ENCODE measurements at regions not wholly inside any gene's neighbourhood (a gene's known extent, or its start where the extent isn't known, plus 50 kb on each side); places are given as distances from the start of the nearest gene placed in this dataset.

DNA sequence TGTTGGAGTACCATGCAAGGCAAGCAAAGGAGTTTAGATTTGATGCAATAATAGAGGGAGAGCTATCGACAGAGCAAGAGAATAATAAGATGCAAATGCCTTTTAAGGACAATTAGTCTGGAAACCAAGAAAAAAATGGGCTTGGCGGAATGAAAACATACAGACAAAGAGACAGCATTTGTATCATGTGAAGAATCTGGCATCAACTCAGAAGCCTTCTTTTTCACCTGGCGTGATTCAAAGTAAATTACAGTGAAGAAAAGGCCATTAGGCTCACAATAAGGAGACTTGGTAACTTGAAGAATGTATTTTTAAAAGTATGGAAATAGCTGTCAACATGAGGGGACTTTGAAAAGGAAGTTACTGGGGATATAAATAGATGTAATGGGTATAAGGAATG lies 521.2 kb upstream of the GOLIM4 start:
- Histone ChIP-seq H3K36me3 (ENCODE audit: control insufficient read depth in 4 of 4, insufficient read depth in 4 of 4, low read length in 3 of 4) (no peaks in the 10 kb centered on the region), H3K4me3 (ENCODE audit: control insufficient read depth in 1 of 7, extremely low read depth in 1 of 7, insufficient read depth in 4 of 7, low read depth in 2 of 7, low read length in 6 of 7) (no peak overlapping the region), H3K27me3 (replicated peaks in 2 of 5; ENCODE audit: control insufficient read depth in 4 of 5, insufficient read depth in 5 of 5, low read length in 4 of 5) (no peaks in the 10 kb centered on the region), H3K27ac (ENCODE audit: insufficient read depth in 1 of 2, low read depth in 1 of 2, low read length in 2 of 2, poor library complexity in 1 of 2, severe bottlenecking in 2 of 2) (no peak overlapping the region), H3K4me1 (ENCODE audit: control extremely low read depth in 1 of 4, control insufficient read depth in 4 of 4, insufficient read depth in 4 of 4, low read length in 3 of 4) (peaks cover 27 to 77% (median 44%) of the 10 kb centered on the region in 4 experiments), H3K9me3 (ENCODE audit: control extremely low read depth in 1 of 5, control insufficient read depth in 4 of 5, insufficient read depth in 2 of 5, low read depth in 1 of 5, low read length in 4 of 5) (no peaks in the 10 kb centered on the region)
- ChIA-PET POLR2A (no interaction called here), CTCF (interaction anchor here (1.4 kb wide), 1 partner anchor 13 kb away, joined by 3 read pairs; no protein-coding TSS in a partner anchor)
- no peak for DNase-seq
- WGBS (ENCODE audit: insufficient coverage): 85% methylated on average over 3 of the region's 3 CpGs

DNA sequence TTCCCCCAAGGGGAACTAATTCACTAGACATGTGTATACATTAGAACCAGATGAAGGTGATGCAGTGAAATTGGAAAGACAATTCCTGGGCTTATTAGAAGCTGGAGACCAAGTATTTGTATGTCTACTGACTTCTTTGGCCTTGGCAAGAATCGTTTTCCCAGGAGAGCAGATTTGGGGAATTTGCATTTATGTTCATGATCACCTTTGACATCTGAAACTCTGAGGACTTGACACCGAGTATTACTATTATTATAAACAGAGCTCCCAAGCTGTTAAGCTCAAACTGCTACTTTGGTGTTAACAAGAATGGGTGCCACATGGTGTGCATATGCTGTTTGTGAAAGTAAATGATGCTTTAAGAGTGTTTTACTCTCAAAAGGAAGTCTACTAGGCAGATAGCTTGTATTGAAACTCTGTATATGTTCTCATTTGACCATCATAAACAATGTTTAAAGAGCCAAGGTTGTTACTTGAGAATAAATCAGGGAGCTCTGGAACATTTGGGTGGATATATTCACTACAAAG lies 519.8 kb upstream of the GOLIM4 start:
- no CpG with 5 or more reads among the region's 2 CpGs for WGBS (ENCODE audit: insufficient coverage)
- ChIA-PET CTCF (interaction anchor here (0.9 to 1.7 kb wide), 7 partner anchors 10 to 566 kb away, joined by 3 to 6 read pairs (median 3); no protein-coding TSS in a partner anchor), POLR2A (no interaction called here)

DNA sequence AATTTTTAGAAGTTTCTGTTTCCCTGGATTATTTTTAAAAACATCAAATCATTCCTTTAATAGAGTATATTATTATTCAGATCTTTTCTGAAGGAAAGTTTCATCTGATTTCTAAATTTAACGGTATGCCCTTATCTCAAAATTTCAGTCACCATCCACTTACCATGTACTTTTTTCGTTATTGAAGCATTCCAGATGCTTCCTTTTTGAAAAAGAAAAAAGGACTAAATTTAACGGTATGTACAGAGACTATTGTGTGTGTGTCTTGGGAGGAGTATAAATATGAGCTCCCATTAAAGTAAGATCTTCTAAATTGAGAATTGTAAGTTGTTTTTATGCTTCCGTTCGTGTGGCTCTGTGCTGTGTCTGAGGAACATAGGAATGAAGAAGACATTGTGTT lies 517.4 kb upstream of the GOLIM4 start:
- H3K36me3 ChIP-seq (ENCODE audit: control insufficient read depth in 4 of 4, insufficient read depth in 4 of 4, low read length in 3 of 4): no peaks in the 10 kb centered on the region
- DNase-seq: peak; percentile 31 to 90 (median 79)
- peak overlapping the region in 5 of 7 experiments; percentile 19 to 60 (median 35) for H3K4me3 ChIP-seq (ENCODE audit: control insufficient read depth in 1 of 7, extremely low read depth in 1 of 7, insufficient read depth in 4 of 7, low read depth in 2 of 7, low read length in 6 of 7)
- H3K27me3 ChIP-seq (replicated peaks in 2 of 5; ENCODE audit: control insufficient read depth in 4 of 5, insufficient read depth in 5 of 5, low read length in 4 of 5): no peaks in the 10 kb centered on the region
- ChIA-PET CTCF (interaction anchor here (1.1 to 1.3 kb wide), 3 partner anchors 8 to 85 kb away, joined by 3 read pairs; no protein-coding TSS in a partner anchor), POLR2A (interaction anchor here (1.5 kb wide), 1 partner anchor 9 kb away, joined by 4 read pairs; no protein-coding TSS in a partner anchor)
- no peaks in the 10 kb centered on the region for H3K9me3 ChIP-seq (ENCODE audit: control extremely low read depth in 1 of 5, control insufficient read depth in 4 of 5, insufficient read depth in 2 of 5, low read depth in 1 of 5, low read length in 4 of 5)
- peaks cover 24 to 72% (median 36%) of the 10 kb centered on the region in 4 experiments for H3K4me1 ChIP-seq (ENCODE audit: control extremely low read depth in 1 of 4, control insufficient read depth in 4 of 4, insufficient read depth in 4 of 4, low read length in 3 of 4)
- peak overlapping the region; percentile 48 to 76 for H3K27ac ChIP-seq (ENCODE audit: insufficient read depth in 1 of 2, low read depth in 1 of 2, low read length in 2 of 2, poor library complexity in 1 of 2, severe bottlenecking in 2 of 2)
- WGBS (ENCODE audit: insufficient coverage): 0% methylated on average over 3 of the region's 5 CpGs

More for the DNA sequence above, 519.8 kb upstream of the GOLIM4 start:
- no peaks in the 10 kb centered on the region for H3K36me3 ChIP-seq (ENCODE audit: control insufficient read depth in 4 of 4, insufficient read depth in 4 of 4, low read length in 3 of 4)
- no peak for DNase-seq
- peaks cover 27 to 89% (median 45%) of the 10 kb centered on the region in 4 experiments for H3K4me1 ChIP-seq (ENCODE audit: control extremely low read depth in 1 of 4, control insufficient read depth in 4 of 4, insufficient read depth in 4 of 4, low read length in 3 of 4)
- H3K27ac ChIP-seq (ENCODE audit: insufficient read depth in 1 of 2, low read depth in 1 of 2, low read length in 2 of 2, poor library complexity in 1 of 2, severe bottlenecking in 2 of 2): peak overlapping the region in 1 of 2 experiments; percentile 38
- H3K9me3 ChIP-seq (ENCODE audit: control extremely low read depth in 1 of 5, control insufficient read depth in 4 of 5, insufficient read depth in 2 of 5, low read depth in 1 of 5, low read length in 4 of 5): no peaks in the 10 kb centered on the region
- H3K4me3 ChIP-seq (ENCODE audit: control insufficient read depth in 1 of 7, extremely low read depth in 1 of 7, insufficient read depth in 4 of 7, low read depth in 2 of 7, low read length in 6 of 7): no peak overlapping the region
- no peaks in the 10 kb centered on the region for H3K27me3 ChIP-seq (replicated peaks in 2 of 5; ENCODE audit: control insufficient read depth in 4 of 5, insufficient read depth in 5 of 5, low read length in 4 of 5)

DNA sequence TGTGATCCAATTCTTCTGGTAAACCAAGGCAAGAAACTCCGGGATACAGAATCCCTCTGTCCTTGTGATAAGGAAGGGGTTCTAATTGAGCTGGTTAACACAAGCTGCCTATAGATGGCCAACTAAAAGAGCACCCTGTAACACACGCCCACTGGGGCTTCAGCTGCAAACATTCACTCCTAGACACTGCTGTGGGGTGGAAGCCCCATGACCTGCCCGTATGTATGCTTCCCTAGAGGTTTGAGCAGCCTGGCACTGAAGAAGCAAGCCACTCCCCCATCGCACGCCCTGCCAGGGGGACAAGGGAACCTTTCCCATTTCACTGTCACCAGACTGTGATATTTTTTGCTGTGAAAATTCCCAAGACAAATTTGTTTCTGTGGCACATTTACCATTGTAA lies 516.9 kb upstream of the GOLIM4 start:
- ChIA-PET CTCF (interaction anchor here (1.1 to 1.4 kb wide), 5 partner anchors 8 to 85 kb away, joined by 3 read pairs; no protein-coding TSS in a partner anchor), POLR2A (interaction anchor here (0.9 to 1.5 kb wide), 2 partner anchors 9 to 15 kb away, joined by 4 read pairs; no protein-coding TSS in a partner anchor)
- H3K27me3 ChIP-seq (replicated peaks in 2 of 5; ENCODE audit: control insufficient read depth in 4 of 5, insufficient read depth in 5 of 5, low read length in 4 of 5): no peaks in the 10 kb centered on the region
- 36% methylated on average over 2 of the region's 5 CpGs for WGBS (ENCODE audit: insufficient coverage)
- peaks cover 19 to 67% (median 32%) of the 10 kb centered on the region in 4 experiments for H3K4me1 ChIP-seq (ENCODE audit: control extremely low read depth in 1 of 4, control insufficient read depth in 4 of 4, insufficient read depth in 4 of 4, low read length in 3 of 4)
- peak overlapping the region in 5 of 7 experiments; percentile 19 to 60 (median 35) for H3K4me3 ChIP-seq (ENCODE audit: control insufficient read depth in 1 of 7, extremely low read depth in 1 of 7, insufficient read depth in 4 of 7, low read depth in 2 of 7, low read length in 6 of 7)
- H3K27ac ChIP-seq (ENCODE audit: insufficient read depth in 1 of 2, low read depth in 1 of 2, low read length in 2 of 2, poor library complexity in 1 of 2, severe bottlenecking in 2 of 2): peak overlapping the region; percentile 48 to 76
- H3K9me3 ChIP-seq (ENCODE audit: control extremely low read depth in 1 of 5, control insufficient read depth in 4 of 5, insufficient read depth in 2 of 5, low read depth in 1 of 5, low read length in 4 of 5): no peaks in the 10 kb centered on the region
- H3K36me3 ChIP-seq (ENCODE audit: control insufficient read depth in 4 of 4, insufficient read depth in 4 of 4, low read length in 3 of 4): no peaks in the 10 kb centered on the region
- DNase-seq: peak in 2 of 3 donors; percentile 41 to 70

DNA sequence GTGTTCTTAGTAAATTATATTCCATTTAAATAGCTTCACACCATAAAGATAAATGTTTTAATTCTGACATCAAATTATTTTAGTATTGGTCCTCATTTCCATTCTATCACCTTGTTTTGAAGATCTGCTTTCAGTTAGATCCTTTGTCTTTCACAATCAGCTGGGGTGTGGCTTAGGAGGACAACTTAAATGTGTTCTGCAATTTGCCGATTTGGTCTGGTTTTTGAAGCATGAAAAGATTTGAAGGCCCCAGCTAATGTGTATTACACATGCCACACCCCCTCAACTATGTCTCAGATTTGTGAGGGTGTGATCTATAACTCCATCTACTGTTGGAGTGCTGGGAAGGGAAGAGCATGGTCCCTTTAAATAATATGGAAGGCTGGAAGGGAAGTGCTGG lies 516.1 kb upstream of the GOLIM4 start:
- H3K36me3 ChIP-seq (ENCODE audit: control insufficient read depth in 4 of 4, insufficient read depth in 4 of 4, low read length in 3 of 4): no peaks in the 10 kb centered on the region
- H3K27ac ChIP-seq (ENCODE audit: insufficient read depth in 1 of 2, low read depth in 1 of 2, low read length in 2 of 2, poor library complexity in 1 of 2, severe bottlenecking in 2 of 2): peak overlapping the region; percentile 48 to 76
- H3K9me3 ChIP-seq (ENCODE audit: control extremely low read depth in 1 of 5, control insufficient read depth in 4 of 5, insufficient read depth in 2 of 5, low read depth in 1 of 5, low read length in 4 of 5): no peaks in the 10 kb centered on the region
- CTCF ChIA-PET: interaction anchor here (1.1 to 1.4 kb wide), 2 partner anchors 9 to 15 kb away, joined by 3 read pairs; no protein-coding TSS in a partner anchor
- no CpG with 5 or more reads among the region's 1 CpG for WGBS (ENCODE audit: insufficient coverage)
- no peak overlapping the region for H3K4me3 ChIP-seq (ENCODE audit: control insufficient read depth in 1 of 7, extremely low read depth in 1 of 7, insufficient read depth in 4 of 7, low read depth in 2 of 7, low read length in 6 of 7)
- peak in 2 of 3 donors; percentile 65 to 79 for DNase-seq
- H3K4me1 ChIP-seq (ENCODE audit: control extremely low read depth in 1 of 4, control insufficient read depth in 4 of 4, insufficient read depth in 4 of 4, low read length in 3 of 4): peaks cover 18 to 59% (median 26%) of the 10 kb centered on the region in 4 experiments
- H3K27me3 ChIP-seq (replicated peaks in 2 of 5; ENCODE audit: control insufficient read depth in 4 of 5, insufficient read depth in 5 of 5, low read length in 4 of 5): no peaks in the 10 kb centered on the region
- POLR2A ChIA-PET: interaction anchor here (1.5 kb wide), 1 partner anchor 8 kb away, joined by 4 read pairs; no protein-coding TSS in a partner anchor

DNA sequence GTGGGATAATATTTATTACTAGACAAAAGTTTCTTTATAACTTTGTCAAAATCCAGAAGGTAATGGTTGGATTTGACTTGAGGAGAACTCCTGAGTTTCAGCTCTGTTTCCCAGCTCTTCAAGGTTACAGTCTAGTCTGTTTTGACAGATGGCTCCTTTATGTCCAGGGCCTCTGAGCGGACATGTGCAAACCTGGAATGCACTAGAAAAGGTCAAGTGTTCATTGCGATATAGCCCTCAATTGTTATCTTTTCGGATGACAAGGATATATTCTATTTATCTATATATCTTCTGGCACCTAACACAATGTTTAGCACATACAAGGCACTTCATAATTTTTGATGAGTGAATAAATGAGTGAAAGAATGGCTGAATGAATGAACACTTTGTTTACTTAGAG lies 513.2 kb upstream of the GOLIM4 start:
- CTCF ChIA-PET: interaction anchor here (1.2 to 1.5 kb wide), 2 partner anchors 10 to 14 kb away, joined by 4 read pairs; no protein-coding TSS in a partner anchor
- H3K4me1 ChIP-seq (ENCODE audit: control extremely low read depth in 1 of 4, control insufficient read depth in 4 of 4, insufficient read depth in 4 of 4, low read length in 3 of 4): peaks cover 8 to 37% (median 12%) of the 10 kb centered on the region in 4 experiments
- H3K27me3 ChIP-seq (replicated peaks in 2 of 5; ENCODE audit: control insufficient read depth in 4 of 5, insufficient read depth in 5 of 5, low read length in 4 of 5): no peaks in the 10 kb centered on the region
- no peak overlapping the region for H3K27ac ChIP-seq (ENCODE audit: insufficient read depth in 1 of 2, low read depth in 1 of 2, low read length in 2 of 2, poor library complexity in 1 of 2, severe bottlenecking in 2 of 2)
- WGBS (ENCODE audit: insufficient coverage): 100% methylated on average over 1 of the region's 3 CpGs
- no peak overlapping the region for H3K4me3 ChIP-seq (ENCODE audit: control insufficient read depth in 1 of 7, extremely low read depth in 1 of 7, insufficient read depth in 4 of 7, low read depth in 2 of 7, low read length in 6 of 7)
- no peaks in the 10 kb centered on the region for H3K36me3 ChIP-seq (ENCODE audit: control insufficient read depth in 4 of 4, insufficient read depth in 4 of 4, low read length in 3 of 4)
- DNase-seq: no peak
- POLR2A ChIA-PET: no interaction called here
- no peaks in the 10 kb centered on the region for H3K9me3 ChIP-seq (ENCODE audit: control extremely low read depth in 1 of 5, control insufficient read depth in 4 of 5, insufficient read depth in 2 of 5, low read depth in 1 of 5, low read length in 4 of 5)

DNA sequence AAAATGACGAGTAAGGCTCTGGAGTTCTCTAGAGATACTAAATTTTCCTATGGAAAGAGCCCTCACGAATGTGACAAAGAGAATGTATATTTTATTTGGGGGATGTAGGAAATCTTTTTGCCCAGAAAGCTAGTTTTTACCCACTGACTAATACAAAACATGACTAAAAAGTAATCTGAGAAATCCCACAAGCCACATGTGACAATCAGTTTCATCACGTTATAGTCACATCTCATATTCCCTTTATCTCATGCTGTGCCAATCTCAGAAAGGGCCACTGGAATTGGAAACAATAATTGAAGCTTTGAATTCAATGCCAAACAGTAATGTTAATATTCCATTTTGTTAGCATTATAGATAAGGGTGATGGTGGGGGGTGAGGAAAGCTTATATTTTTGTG lies 509.0 kb upstream of the GOLIM4 start:
- H3K27ac ChIP-seq (ENCODE audit: insufficient read depth in 1 of 2, low read depth in 1 of 2, low read length in 2 of 2, poor library complexity in 1 of 2, severe bottlenecking in 2 of 2): no peak overlapping the region
- WGBS (ENCODE audit: insufficient coverage): no CpG with 5 or more reads among the region's 3 CpGs
- DNase-seq: no peak
- H3K4me3 ChIP-seq (ENCODE audit: control insufficient read depth in 1 of 7, extremely low read depth in 1 of 7, insufficient read depth in 4 of 7, low read depth in 2 of 7, low read length in 6 of 7): no peak overlapping the region
- CTCF ChIA-PET: interaction anchor here (0.8 to 1.5 kb wide), 5 partner anchors 8 to 91 kb away, joined by 3 to 5 read pairs (median 4); no protein-coding TSS in a partner anchor
- POLR2A ChIA-PET: interaction anchor here (0.9 kb wide), 1 partner anchor 19 kb away, joined by 3 read pairs; no protein-coding TSS in a partner anchor
- H3K36me3 ChIP-seq (ENCODE audit: control insufficient read depth in 4 of 4, insufficient read depth in 4 of 4, low read length in 3 of 4): no peaks in the 10 kb centered on the region
- no peaks in the 10 kb centered on the region for H3K9me3 ChIP-seq (ENCODE audit: control extremely low read depth in 1 of 5, control insufficient read depth in 4 of 5, insufficient read depth in 2 of 5, low read depth in 1 of 5, low read length in 4 of 5)
- H3K27me3 ChIP-seq (replicated peaks in 2 of 5; ENCODE audit: control insufficient read depth in 4 of 5, insufficient read depth in 5 of 5, low read length in 4 of 5): no peaks in the 10 kb centered on the region
- H3K4me1 ChIP-seq (ENCODE audit: control extremely low read depth in 1 of 4, control insufficient read depth in 4 of 4, insufficient read depth in 4 of 4, low read length in 3 of 4): peaks cover 0 to 11% (median 0%) of the 10 kb centered on the region in 4 experiments

All from common myeloid progenitor, CD34-positive (primary cell).